DOHH2 (cell line): ENCODE measurements at regions not wholly inside any gene's neighbourhood (a gene's known extent, or its start where the extent isn't known, plus 50 kb on each side); places are given as distances from the start of the nearest gene placed in this dataset.

ENCODE experiments used
- H3F3A ChIP-seq: fragments of 200-600 bp; sonication (generic), shearing (Covaris generic); 2 replicates; pipeline ENCODE4 v1.6.0; 2016; ENCODE audit warnings: antibody characterized with exemption, mild to moderate bottlenecking; ENCODE audit not compliant: control insufficient read depth, insufficient read depth
- H3K27ac ChIP-seq: fragments of 200-600 bp; sonication (generic); 2 replicates; pipeline ENCODE4 v1.5.1; 2014; ENCODE audit warnings: low read depth, mild to moderate bottlenecking, low read length, moderate library complexity
- H3K27me3 ChIP-seq: fragments of 200-600 bp; sonication (generic); 2 replicates; pipeline ENCODE4 v1.6.1; 2014; ENCODE audit warnings: mild to moderate bottlenecking, low read length, mixed read lengths; ENCODE audit not compliant: control insufficient read depth
- H3K36me3 ChIP-seq: fragments of 200-600 bp; sonication (generic); 2 replicates; pipeline ENCODE4 v1.6.1; 2014; ENCODE audit warnings: mild to moderate bottlenecking, low read length, moderate library complexity, mixed read lengths; ENCODE audit not compliant: control insufficient read depth
- H3K4me1 ChIP-seq: fragments of 200-600 bp; sonication (generic); 2 replicates; pipeline ENCODE4 v1.6.1; 2014; ENCODE audit warnings: mild to moderate bottlenecking, low read length, mixed read lengths; ENCODE audit not compliant: control insufficient read depth
- H3K4me2 ChIP-seq: fragments of 200-600 bp; sonication (generic); 2 replicates; pipeline ENCODE4 v1.6.0; 2014; ENCODE audit warnings: mild to moderate bottlenecking, low read length, moderate library complexity
- H3K4me3 ChIP-seq: fragments of 200-600 bp; sonication (generic); 2 replicates; pipeline ENCODE4 v1.5.1; 2014; ENCODE audit warnings: mild to moderate bottlenecking, low read length, mixed read lengths
- H3K79me2 ChIP-seq: fragments of 200-600 bp; sonication (generic); 2 replicates; pipeline ENCODE4 v1.6.1; 2014; ENCODE audit warnings: mild to moderate bottlenecking, low read length, mixed read lengths; ENCODE audit not compliant: control insufficient read depth
- H3K9me2 ChIP-seq: fragments of 200-600 bp; sonication (generic); replicated peaks from 2 replicates; pipeline ENCODE4 v1.6.1; 2014; ENCODE audit warnings: mild to moderate bottlenecking, low read length, mixed read lengths; ENCODE audit not compliant: control insufficient read depth
- H3K9me3 ChIP-seq: fragments of 200-600 bp; sonication (generic); 2 replicates; pipeline ENCODE4 v1.6.1; 2014; ENCODE audit warnings: antibody characterized with exemption, low read length, mixed read lengths; ENCODE audit not compliant: control insufficient read depth, insufficient read depth
- H4K20me1 ChIP-seq: fragments of 200-600 bp; sonication (generic); 2 replicates; pipeline ENCODE4 v1.6.0; 2014; ENCODE audit warnings: low read depth, mild to moderate bottlenecking, antibody characterized with exemption, low read length, moderate library complexity; ENCODE audit not compliant: control insufficient read depth, insufficient read depth
- EZH2phosphoT487 ChIP-seq: fragments of 200-600 bp; sonication (generic); IDR thresholded peaks from 2 replicates; pipeline ENCODE4 v1.6.1; 2017; ENCODE audit warnings: borderline replicate concordance, mild to moderate bottlenecking, antibody characterized with exemption, low read length, moderate library complexity, mixed read lengths
- TF ChIP-seq, protein P1 (sequence below): fragments of 200-600 bp; sonication (generic); IDR thresholded peaks from one replicate; pipeline ENCODE4 v1.5.1; 2014; ENCODE audit warnings: antibody characterized with exemption, mild to moderate bottlenecking, low read depth, low read length; ENCODE audit not compliant: poor library complexity, severe bottlenecking

DNA sequence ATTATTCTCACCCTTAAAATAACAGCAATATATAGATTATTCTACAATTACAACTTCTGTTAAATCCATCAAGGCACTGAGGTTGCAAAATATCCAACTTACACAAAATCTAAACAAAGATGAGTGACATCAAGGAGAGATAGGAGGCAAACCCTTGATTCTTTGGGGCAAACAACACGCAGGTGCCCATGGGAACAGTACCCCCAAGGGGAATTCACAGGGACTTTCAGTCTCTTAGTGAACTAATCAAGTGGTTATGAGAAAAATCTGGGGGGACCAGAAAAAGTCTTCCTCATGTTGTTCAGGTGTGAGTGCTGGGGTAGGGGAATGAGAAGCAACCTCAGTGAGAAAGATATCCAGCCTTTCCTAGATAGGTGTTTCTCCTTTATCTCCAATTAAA, 1107.9 kb downstream of the PLA2G4A start:
- Histone ChIP-seq H3K9me3 (no peaks in the 10 kb centered on the region), H3K27ac (no peak overlapping the region), H3K9me2 (no peaks in the 10 kb centered on the region), H4K20me1 (no peaks in the 10 kb centered on the region), H3K27me3 (no peaks in the 10 kb centered on the region), H3K4me2 (no peak overlapping the region), H3F3A (no peaks in the 10 kb centered on the region), H3K79me2 (no peaks in the 10 kb centered on the region), H3K4me1 (no peaks in the 10 kb centered on the region), H3K36me3 (no peaks in the 10 kb centered on the region), H3K4me3 (no peak overlapping the region)
- TF ChIP-seq, protein P1, sequence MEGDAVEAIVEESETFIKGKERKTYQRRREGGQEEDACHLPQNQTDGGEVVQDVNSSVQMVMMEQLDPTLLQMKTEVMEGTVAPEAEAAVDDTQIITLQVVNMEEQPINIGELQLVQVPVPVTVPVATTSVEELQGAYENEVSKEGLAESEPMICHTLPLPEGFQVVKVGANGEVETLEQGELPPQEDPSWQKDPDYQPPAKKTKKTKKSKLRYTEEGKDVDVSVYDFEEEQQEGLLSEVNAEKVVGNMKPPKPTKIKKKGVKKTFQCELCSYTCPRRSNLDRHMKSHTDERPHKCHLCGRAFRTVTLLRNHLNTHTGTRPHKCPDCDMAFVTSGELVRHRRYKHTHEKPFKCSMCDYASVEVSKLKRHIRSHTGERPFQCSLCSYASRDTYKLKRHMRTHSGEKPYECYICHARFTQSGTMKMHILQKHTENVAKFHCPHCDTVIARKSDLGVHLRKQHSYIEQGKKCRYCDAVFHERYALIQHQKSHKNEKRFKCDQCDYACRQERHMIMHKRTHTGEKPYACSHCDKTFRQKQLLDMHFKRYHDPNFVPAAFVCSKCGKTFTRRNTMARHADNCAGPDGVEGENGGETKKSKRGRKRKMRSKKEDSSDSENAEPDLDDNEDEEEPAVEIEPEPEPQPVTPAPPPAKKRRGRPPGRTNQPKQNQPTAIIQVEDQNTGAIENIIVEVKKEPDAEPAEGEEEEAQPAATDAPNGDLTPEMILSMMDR, result no peak
- TF ChIP-seq EZH2phosphoT487, result no peak

DNA sequence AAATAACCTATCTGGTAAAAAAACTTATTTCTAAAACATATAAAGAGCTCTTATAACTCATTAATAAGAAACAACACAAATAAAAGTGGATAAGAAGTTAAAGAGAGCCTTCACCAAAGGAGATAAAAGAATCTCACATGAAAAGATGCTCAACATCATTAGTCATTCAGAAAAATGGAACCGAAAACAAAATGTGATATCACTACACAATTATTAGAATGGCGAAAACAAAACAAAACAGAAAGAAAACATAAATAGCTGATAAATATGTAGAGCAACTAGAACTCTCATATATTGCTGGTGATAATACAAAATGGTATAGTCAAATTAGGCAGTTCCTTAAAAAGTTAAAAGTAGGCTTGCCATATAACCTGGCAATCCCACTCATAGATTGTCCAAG, 1109.3 kb downstream of the PLA2G4A start:
- H3K79me2 ChIP-seq, result no peaks in the 10 kb centered on the region
- H3F3A ChIP-seq, result no peaks in the 10 kb centered on the region
- H3K4me3 ChIP-seq, result no peak overlapping the region
- no peaks in the 10 kb centered on the region for H3K4me1 ChIP-seq
- no peaks in the 10 kb centered on the region for H3K36me3 ChIP-seq
- H3K9me2 ChIP-seq, result no peaks in the 10 kb centered on the region
- no peak overlapping the region for H3K4me2 ChIP-seq
- no peaks in the 10 kb centered on the region for H3K9me3 ChIP-seq
- no peak overlapping the region for H3K27ac ChIP-seq
- H4K20me1 ChIP-seq, result no peaks in the 10 kb centered on the region
- no peaks in the 10 kb centered on the region for H3K27me3 ChIP-seq
- no peak for TF ChIP-seq EZH2phosphoT487
- TF ChIP-seq, protein P1, result no peak

DNA sequence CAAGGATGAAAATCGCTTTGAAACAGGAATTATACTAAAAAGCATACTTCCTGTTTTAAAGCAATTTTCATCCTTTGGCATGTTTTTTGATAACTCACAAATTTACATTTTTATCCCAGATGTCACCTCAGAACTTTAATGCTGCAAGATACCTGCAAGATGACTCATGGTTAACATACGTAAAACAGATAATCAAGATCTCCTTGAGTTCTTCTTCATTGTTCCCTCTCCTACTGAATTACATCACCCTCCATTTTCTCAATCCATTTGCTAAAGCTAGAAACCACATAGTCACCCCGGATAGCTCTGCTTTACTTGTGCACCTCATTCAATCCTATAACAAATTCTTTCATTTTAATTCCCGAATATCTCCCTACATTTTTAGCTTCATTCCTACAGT, 1114.2 kb downstream of the PLA2G4A start:
- Histone ChIP-seq H3K27ac (no peak overlapping the region), H3K36me3 (no peaks in the 10 kb centered on the region), H3K9me3 (no peaks in the 10 kb centered on the region; the same call in 1 of the 2 replicates), H3K9me2 (no peaks in the 10 kb centered on the region), H3F3A (no peaks in the 10 kb centered on the region), H3K4me1 (no peaks in the 10 kb centered on the region), H3K79me2 (no peaks in the 10 kb centered on the region), H3K4me3 (no peak overlapping the region), H4K20me1 (no peaks in the 10 kb centered on the region), H3K27me3 (no peaks in the 10 kb centered on the region), H3K4me2 (no peak overlapping the region)
- TF ChIP-seq, protein P1, result no peak
- no peak for TF ChIP-seq EZH2phosphoT487
